ENCODE measurements at regions not wholly inside any gene's neighbourhood (a gene's known extent, or its start where the extent isn't known, plus 50 kb on each side); places are given as distances from the start of the nearest gene placed in this dataset.

DNA sequence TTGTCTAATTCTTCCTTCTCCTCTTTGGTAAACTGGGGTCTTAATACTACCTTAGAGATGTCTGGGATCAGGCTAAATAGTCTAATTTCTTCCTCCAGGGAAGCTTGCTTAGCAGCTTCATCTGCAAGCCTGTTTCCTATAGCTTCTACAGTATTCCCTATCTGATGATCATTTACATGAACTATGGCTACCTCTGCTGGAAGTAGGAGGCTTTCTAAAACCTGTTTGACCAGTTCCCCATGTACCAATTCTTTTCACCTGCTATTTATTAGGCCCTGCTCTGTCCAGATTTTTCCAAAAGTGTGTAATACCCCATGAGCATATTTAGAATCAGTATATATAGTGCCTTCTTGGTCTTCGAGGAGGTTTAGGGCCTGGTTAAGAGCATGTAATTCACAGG, 619.8 kb downstream of the HINT1 start:
- TF ChIP-seq EZH2phosphoT487 (IDR thresholded peaks at IDR 0.05; ENCODE audit: low read depth, severe bottlenecking, unreplicated experiment) (no peak), CTCF (IDR thresholded peaks at IDR 0.05; ENCODE audit: poor library complexity) (no peak)

Measured in hepatocyte (in vitro differentiated cells).